ENCODE measurements at regions not wholly inside any gene's neighbourhood (a gene's known extent, or its start where the extent isn't known, plus 50 kb on each side); places are given as distances from the start of the nearest gene placed in this dataset.

- TF ChIP-seq CREB1 (IDR thresholded peaks at IDR 0.05; ENCODE audit: low read depth) = no peak
- no peak for TF ChIP-seq POLR2AphosphoS5 (IDR thresholded peaks at IDR 0.05; ENCODE audit: low read length)
- TF ChIP-seq POLR2A (IDR thresholded peaks at IDR 0.05; ENCODE audit: low read depth, low read length) = no peak
Measured at GRCh38 chr18:51821610-51822009, 518.4 kb upstream of the DCC start.

Measured in GM12878 (cell line).